GM12892 (cell line): ENCODE measurements at regions not wholly inside any gene's neighbourhood (a gene's known extent, or its start where the extent isn't known, plus 50 kb on each side); places are given as distances from the start of the nearest gene placed in this dataset.

ENCODE experiments used
- POLR2A ChIP-seq: IDR thresholded peaks from 2 replicates; pipeline ENCODE4 v1.6.1; 2011; ENCODE audit warnings: low read depth, low read length, control low read depth
- TAF1 ChIP-seq: IDR thresholded peaks from 2 replicates; pipeline ENCODE4 v1.6.1; 2011; ENCODE audit warnings: low read depth, mild to moderate bottlenecking, control low read depth, low read length, borderline replicate concordance

DNA sequence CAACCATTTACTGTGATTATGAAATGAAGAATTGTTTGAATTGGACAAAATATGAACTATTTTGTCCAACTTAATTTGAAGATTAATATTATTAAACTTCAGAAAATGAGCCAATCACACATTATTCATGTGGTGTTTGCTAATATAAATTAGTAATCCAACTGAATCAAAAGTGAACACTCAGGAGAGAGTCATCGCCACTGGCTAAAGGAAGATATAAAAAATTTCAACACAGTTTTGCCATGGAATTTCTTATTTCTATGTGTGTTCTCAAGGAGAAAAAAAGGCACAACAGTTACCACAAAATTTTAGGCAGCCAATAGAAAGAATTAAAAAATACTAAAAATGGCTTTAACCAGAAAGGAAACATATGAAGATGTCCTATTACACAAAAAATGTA lies 2683.8 kb downstream of the PCDH9 start:
- TF ChIP-seq POLR2A (no peak), TAF1 (no peak)
